Thyroid gland (tissue), 4 donors: ENCODE measurements at regions not wholly inside any gene's neighbourhood (a gene's known extent, or its start where the extent isn't known, plus 50 kb on each side); places are given as distances from the start of the nearest gene placed in this dataset.

ENCODE experiments used
- DNase-seq, 2 donors: peaks; one replicate each; pipeline ENCODE4 v3.0.0-alpha.2; 2019
- H3K27ac ChIP-seq, 3 donors: fragments of 200-600 bp; sonication (generic); 1 replicate in 2 of 3; 2 replicates in 1 of 3; pipeline ENCODE4 v1.5.1; 2016 to 2019; ENCODE audit warnings: mild to moderate bottlenecking in 1 of 3, moderate library complexity in 1 of 3
- H3K27me3 ChIP-seq: fragments of 200-600 bp; sonication (generic); one replicate; pipeline ENCODE4 v1.5.1; 2019
- H3K36me3 ChIP-seq, 2 donors: fragments of 200-600 bp; sonication (generic); one replicate each; pipeline ENCODE4 v1.5.1; 2016 to 2019
- H3K4me1 ChIP-seq, 2 donors: fragments of 200-600 bp; sonication (generic); one replicate each; pipeline ENCODE4 v1.5.1; 2017 to 2019
- H3K4me3 ChIP-seq, 3 donors: fragments of 200-600 bp; sonication (generic); replicated peaks in 1 of 3; 1 replicate in 2 of 3; 2 replicates in 1 of 3; pipeline ENCODE4 v1.5.1; 2016; ENCODE audit warnings: mild to moderate bottlenecking in 1 of 3
- H3K9me3 ChIP-seq: fragments of 200-600 bp; sonication (generic); one replicate; pipeline ENCODE4 v1.5.1; 2017
- POLR2A ChIP-seq, 2 donors: fragments of 450-650 bp; IDR thresholded peaks; one replicate each; pipeline ENCODE4 v1.6.1; 2017; ENCODE audit warnings: antibody characterized with exemption in 2 of 2, mild to moderate bottlenecking in 2 of 2, moderate library complexity in 1 of 2
- WGBS, 2 donors: methylation state at CpG; one replicate each; pipeline ENCODE4 v1.1.5; 2017; 5-methylcytosine and 5-hydroxymethylcytosine counted together
- intact Hi-C: fragments of 100-400 bp; cut with DNase I; formaldehyde crosslinking; loops from one replicate; pipeline ENCODE4 v1.15.1; 2023
- TF ChIP-seq, protein P1 (sequence below), 6 experiments: fragments of 200-600 bp in 3 of 6; fragments of 450-650 bp in 3 of 6; sonication (generic) in 3 of 6; IDR thresholded peaks; one replicate each; pipeline ENCODE4 v1.5.1; 2016 to 2019; ENCODE audit warnings: antibody characterized with exemption in 6 of 6, mild to moderate bottlenecking in 2 of 6, inconsistent platforms in 1 of 6, moderate library complexity in 1 of 6

GRCh38 chr4:110924761-110925160 is 301.9 kb upstream of the PITX2 start:
- H3K4me3 ChIP-seq, result no peak overlapping the region
- DNase-seq, result no peak
- no peak overlapping the region for H3K27ac ChIP-seq
- H3K27me3 ChIP-seq, result no peaks in the 10 kb centered on the region
- H3K9me3 ChIP-seq, result no peaks in the 10 kb centered on the region
- H3K36me3 ChIP-seq, result no peaks in the 10 kb centered on the region
- no peak for TF ChIP-seq POLR2A (IDR thresholded peaks at IDR 0.05)
- intact Hi-C loops, result no loop called here
- 78 to 85% methylated on average over 2 of the region's 2 CpGs for WGBS, 2 donors
- no peaks in the 10 kb centered on the region for H3K4me1 ChIP-seq

DNA sequence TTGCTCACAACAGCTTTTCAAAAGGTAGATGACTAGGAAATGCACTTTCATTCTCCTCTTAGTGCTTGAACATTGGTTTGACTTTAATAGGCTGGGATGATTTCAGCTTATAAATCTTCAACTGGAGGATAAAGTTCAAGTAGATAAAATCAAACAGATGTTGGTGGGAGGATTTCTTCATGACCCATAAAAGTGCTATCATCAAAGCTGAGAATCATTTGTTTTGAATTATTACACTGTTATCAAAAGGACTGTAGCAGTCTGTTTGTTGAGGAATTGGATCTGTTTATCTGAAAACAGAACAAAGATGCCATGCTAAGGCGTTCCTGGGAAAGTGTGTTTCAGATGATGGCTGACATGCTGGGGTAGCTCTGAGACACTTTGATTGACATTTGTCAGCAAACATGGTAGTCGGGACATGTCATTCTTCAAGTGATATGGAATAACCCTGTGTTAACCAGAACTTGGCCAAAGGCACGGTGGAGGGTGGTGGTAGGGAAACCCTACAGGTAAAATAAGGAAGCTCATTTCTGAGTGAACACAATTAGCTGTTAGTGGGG is 304.0 kb upstream of the PITX2 start:
- intact Hi-C loops, result no loop called here
- no peak for DNase-seq
- Histone ChIP-seq H3K27ac (no peak overlapping the region), H3K36me3 (no peaks in the 10 kb centered on the region), H3K4me1 (no peaks in the 10 kb centered on the region), H3K9me3 (no peaks in the 10 kb centered on the region), H3K4me3 (no peak overlapping the region), H3K27me3 (no peaks in the 10 kb centered on the region)
- WGBS, 2 donors, result 49 to 50% methylated on average over 3 of the region's 3 CpGs
- TF ChIP-seq, protein P1, sequence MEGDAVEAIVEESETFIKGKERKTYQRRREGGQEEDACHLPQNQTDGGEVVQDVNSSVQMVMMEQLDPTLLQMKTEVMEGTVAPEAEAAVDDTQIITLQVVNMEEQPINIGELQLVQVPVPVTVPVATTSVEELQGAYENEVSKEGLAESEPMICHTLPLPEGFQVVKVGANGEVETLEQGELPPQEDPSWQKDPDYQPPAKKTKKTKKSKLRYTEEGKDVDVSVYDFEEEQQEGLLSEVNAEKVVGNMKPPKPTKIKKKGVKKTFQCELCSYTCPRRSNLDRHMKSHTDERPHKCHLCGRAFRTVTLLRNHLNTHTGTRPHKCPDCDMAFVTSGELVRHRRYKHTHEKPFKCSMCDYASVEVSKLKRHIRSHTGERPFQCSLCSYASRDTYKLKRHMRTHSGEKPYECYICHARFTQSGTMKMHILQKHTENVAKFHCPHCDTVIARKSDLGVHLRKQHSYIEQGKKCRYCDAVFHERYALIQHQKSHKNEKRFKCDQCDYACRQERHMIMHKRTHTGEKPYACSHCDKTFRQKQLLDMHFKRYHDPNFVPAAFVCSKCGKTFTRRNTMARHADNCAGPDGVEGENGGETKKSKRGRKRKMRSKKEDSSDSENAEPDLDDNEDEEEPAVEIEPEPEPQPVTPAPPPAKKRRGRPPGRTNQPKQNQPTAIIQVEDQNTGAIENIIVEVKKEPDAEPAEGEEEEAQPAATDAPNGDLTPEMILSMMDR (IDR thresholded peaks at IDR 0.05), result no peak
- TF ChIP-seq POLR2A (IDR thresholded peaks at IDR 0.05), result no peak

DNA sequence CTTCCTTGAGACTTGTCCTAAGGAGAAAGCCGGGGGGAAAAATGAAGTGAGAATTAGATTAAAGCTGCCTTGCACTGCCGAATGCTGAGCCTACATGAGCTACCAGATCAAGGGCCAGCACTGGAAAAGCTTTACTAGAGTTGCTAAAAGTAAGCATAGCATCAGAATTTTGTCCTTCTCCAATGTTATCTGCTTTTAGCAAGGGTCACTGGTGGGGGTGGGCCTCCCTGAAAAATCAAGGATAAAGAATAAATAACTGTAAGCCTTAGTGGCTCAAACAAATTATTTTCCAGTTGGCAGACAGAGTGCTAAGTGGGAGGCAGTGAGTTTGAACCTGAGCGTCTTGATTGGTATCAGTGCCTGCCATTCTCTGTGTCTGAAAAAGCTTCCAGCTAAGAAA is 310.5 kb upstream of the PITX2 start:
- Histone ChIP-seq H3K4me3 (no peak overlapping the region), H3K27me3 (no peaks in the 10 kb centered on the region), H3K4me1 (no peaks in the 10 kb centered on the region), H3K9me3 (no peaks in the 10 kb centered on the region), H3K36me3 (no peaks in the 10 kb centered on the region), H3K27ac (no peak overlapping the region)
- TF ChIP-seq, protein P1 (IDR thresholded peaks at IDR 0.05), result no peak
- TF ChIP-seq POLR2A (IDR thresholded peaks at IDR 0.05), result no peak
- no peak for DNase-seq
- intact Hi-C loops, result no loop called here
- WGBS, 2 donors, result 48 to 59% methylated on average over 3 of the region's 3 CpGs

DNA sequence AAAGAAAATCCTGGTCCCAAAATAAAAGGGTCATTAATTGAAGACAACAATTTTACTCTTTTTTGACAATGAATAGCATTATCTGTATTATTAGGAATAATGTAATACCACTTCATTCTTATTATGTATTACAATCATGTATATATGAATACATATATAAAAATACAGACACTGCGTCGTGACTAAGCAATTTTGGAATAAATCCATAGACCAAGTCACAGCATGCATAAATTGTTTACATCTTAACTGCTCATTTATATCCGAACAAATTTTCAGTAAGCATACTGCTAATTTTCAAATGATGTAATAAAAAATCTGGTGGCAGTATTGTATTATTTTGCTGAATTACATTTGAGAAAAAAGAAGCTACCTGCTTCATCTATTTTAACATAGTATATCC is 321.6 kb upstream of the PITX2 start:
- Histone ChIP-seq H3K9me3 (no peaks in the 10 kb centered on the region), H3K27ac (no peak overlapping the region), H3K27me3 (no peaks in the 10 kb centered on the region), H3K4me1 (no peaks in the 10 kb centered on the region), H3K4me3 (no peak overlapping the region), H3K36me3 (no peaks in the 10 kb centered on the region)
- TF ChIP-seq, protein P1 (IDR thresholded peaks at IDR 0.05), result no peak
- TF ChIP-seq POLR2A (IDR thresholded peaks at IDR 0.05), result no peak
- intact Hi-C loops, result no loop called here
- 91% methylated on average over 3 of the region's 3 CpGs for WGBS, 2 donors
- no peak for DNase-seq

- intact Hi-C loops, result no loop called here
- no peaks in the 10 kb centered on the region for H3K9me3 ChIP-seq
- no peaks in the 10 kb centered on the region for H3K4me1 ChIP-seq
- no peak overlapping the region for H3K27ac ChIP-seq
- no peaks in the 10 kb centered on the region for H3K27me3 ChIP-seq
- 95% methylated on average over 16 of the region's 16 CpGs for WGBS, 2 donors
- H3K36me3 ChIP-seq, result no peaks in the 10 kb centered on the region
- DNase-seq, result no peak
- H3K4me3 ChIP-seq, result no peak overlapping the region
- no peak for TF ChIP-seq POLR2A (IDR thresholded peaks at IDR 0.05)
- TF ChIP-seq, protein P1 (IDR thresholded peaks at IDR 0.05), result no peak
These were observed 322.7 kb upstream of the PITX2 start for GRCh38 chr4:110945600-110945999.

GRCh38 chr4:110949542-110949941 is 326.7 kb upstream of the PITX2 start:
- H3K9me3 ChIP-seq, result no peaks in the 10 kb centered on the region
- H3K27me3 ChIP-seq, result no peaks in the 10 kb centered on the region
- WGBS, 2 donors, result 76 to 78% methylated on average over 3 of the region's 3 CpGs
- no peak for DNase-seq
- no peaks in the 10 kb centered on the region for H3K4me1 ChIP-seq
- no peak overlapping the region for H3K4me3 ChIP-seq
- no peak overlapping the region for H3K27ac ChIP-seq
- intact Hi-C loops, result no loop called here
- no peaks in the 10 kb centered on the region for H3K36me3 ChIP-seq
- no peak for TF ChIP-seq POLR2A (IDR thresholded peaks at IDR 0.05)
- TF ChIP-seq, protein P1 (IDR thresholded peaks at IDR 0.05), result no peak
